Transverse colon (tissue), 3 donors: ENCODE measurements at regions not wholly inside any gene's neighbourhood (a gene's known extent, or its start where the extent isn't known, plus 50 kb on each side); places are given as distances from the start of the nearest gene placed in this dataset.

Experiments
- EP300 ChIP-seq: sonication (generic); formaldehyde crosslinking; IDR thresholded peaks from one replicate; pipeline ENCODE4 v1.6.1; 2017; ENCODE audit warnings: antibody characterized with exemption, low read depth
- POLR2A ChIP-seq: fragments of 450-650 bp; IDR thresholded peaks from one replicate; pipeline ENCODE4 v1.6.1; 2016; ENCODE audit warnings: antibody characterized with exemption, mild to moderate bottlenecking, moderate library complexity
- TF ChIP-seq, protein P1 (sequence below), 5 experiments: fragments of 200-600 bp in 3 of 5; fragments of 450-650 bp in 2 of 5; sonication (generic) in 3 of 5; IDR thresholded peaks; 1 replicate in 2 of 5; 2 replicates in 3 of 5; pipeline ENCODE4 v1.5.1; 2016 to 2017; ENCODE audit warnings: antibody characterized with exemption in 5 of 5, inconsistent platforms in 3 of 5, mild to moderate bottlenecking in 2 of 5, moderate library complexity in 1 of 5

DNA sequence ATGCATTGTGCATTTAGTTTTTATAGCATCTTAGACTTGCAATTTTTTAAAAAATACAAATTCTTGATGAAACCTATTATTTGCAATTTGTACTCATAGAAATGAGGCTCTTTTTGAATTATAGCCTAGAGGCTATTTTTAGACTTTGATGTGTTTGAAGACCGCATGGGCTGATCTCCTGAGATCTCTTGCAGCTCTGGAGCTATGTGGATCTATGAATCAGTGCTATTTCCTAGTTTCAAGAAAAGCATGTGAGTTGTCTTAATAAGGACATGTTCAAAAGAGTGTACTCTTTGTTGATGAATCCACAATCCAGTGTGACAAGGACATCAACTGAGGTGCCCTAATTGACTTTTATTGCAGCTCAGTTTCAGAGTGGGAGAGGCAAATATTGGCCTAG lies 620.5 kb downstream of the ETS1 start:
- TF ChIP-seq EP300 (no peak), POLR2A (no peak)
- TF ChIP-seq, protein P1, sequence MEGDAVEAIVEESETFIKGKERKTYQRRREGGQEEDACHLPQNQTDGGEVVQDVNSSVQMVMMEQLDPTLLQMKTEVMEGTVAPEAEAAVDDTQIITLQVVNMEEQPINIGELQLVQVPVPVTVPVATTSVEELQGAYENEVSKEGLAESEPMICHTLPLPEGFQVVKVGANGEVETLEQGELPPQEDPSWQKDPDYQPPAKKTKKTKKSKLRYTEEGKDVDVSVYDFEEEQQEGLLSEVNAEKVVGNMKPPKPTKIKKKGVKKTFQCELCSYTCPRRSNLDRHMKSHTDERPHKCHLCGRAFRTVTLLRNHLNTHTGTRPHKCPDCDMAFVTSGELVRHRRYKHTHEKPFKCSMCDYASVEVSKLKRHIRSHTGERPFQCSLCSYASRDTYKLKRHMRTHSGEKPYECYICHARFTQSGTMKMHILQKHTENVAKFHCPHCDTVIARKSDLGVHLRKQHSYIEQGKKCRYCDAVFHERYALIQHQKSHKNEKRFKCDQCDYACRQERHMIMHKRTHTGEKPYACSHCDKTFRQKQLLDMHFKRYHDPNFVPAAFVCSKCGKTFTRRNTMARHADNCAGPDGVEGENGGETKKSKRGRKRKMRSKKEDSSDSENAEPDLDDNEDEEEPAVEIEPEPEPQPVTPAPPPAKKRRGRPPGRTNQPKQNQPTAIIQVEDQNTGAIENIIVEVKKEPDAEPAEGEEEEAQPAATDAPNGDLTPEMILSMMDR (IDR thresholded peaks at IDR 0.05) = no peak
